GM23338 (cell line): ENCODE measurements at regions not wholly inside any gene's neighbourhood (a gene's known extent, or its start where the extent isn't known, plus 50 kb on each side); places are given as distances from the start of the nearest gene placed in this dataset.

Source experiments
- ATAC-seq: fragments of 200-7000 bp; cut with Tn5 transposase; 3 replicates; pipeline ENCODE4 v1.9.1; 2020
- DNase-seq: peaks from one replicate; pipeline ENCODE4 v3.0.0-alpha.2; 2015; ENCODE audit warnings: low spot score
- H2AFZ ChIP-seq: fragments of 200-600 bp; sonication (generic); 2 replicates; pipeline ENCODE4 v1.8.0; 2016; ENCODE audit warnings: antibody characterized with exemption, mild to moderate bottlenecking, moderate library complexity
- H3F3A ChIP-seq: fragments of 200-600 bp; sonication (generic); replicated peaks from 2 replicates; pipeline ENCODE4 v1.8.0; 2017; ENCODE audit warnings: antibody characterized with exemption, mixed run types, low read depth
- H3K27ac ChIP-seq: fragments of 200-600 bp; sonication (generic); 2 replicates; pipeline ENCODE4 v1.6.1; 2016; ENCODE audit warnings: low read depth
- H3K27me3 ChIP-seq: fragments of 200-600 bp; sonication (generic); 2 replicates; pipeline ENCODE4 v1.8.0; 2016; ENCODE audit warnings: mild to moderate bottlenecking, mixed run types, moderate library complexity; ENCODE audit not compliant: insufficient read depth
- H3K36me3 ChIP-seq: fragments of 200-600 bp; sonication (generic); 2 replicates; pipeline ENCODE4 v1.8.0; 2016; ENCODE audit warnings: mild to moderate bottlenecking; ENCODE audit not compliant: insufficient read depth
- H3K4me1 ChIP-seq: fragments of 200-600 bp; sonication (generic); 2 replicates; pipeline ENCODE4 v1.8.0; 2016; ENCODE audit warnings: mild to moderate bottlenecking, moderate library complexity; ENCODE audit not compliant: insufficient read depth
- H3K4me2 ChIP-seq: fragments of 200-600 bp; sonication (generic); 2 replicates; pipeline ENCODE4 v1.7.1; 2017; ENCODE audit warnings: mixed run types
- H3K4me3 ChIP-seq: fragments of 200-600 bp; sonication (generic); 2 replicates; pipeline ENCODE4 v1.6.1; 2016; ENCODE audit warnings: mixed run types
- H3K79me2 ChIP-seq: fragments of 200-600 bp; sonication (generic); replicated peaks from 2 replicates; pipeline ENCODE4 v1.8.0; 2017; ENCODE audit warnings: mild to moderate bottlenecking; ENCODE audit not compliant: insufficient read depth
- H3K9me2 ChIP-seq: fragments of 200-600 bp; sonication (generic); 2 replicates; pipeline ENCODE4 v1.8.0; 2017; ENCODE audit not compliant: insufficient read depth
- H4K20me1 ChIP-seq: fragments of 200-600 bp; sonication (generic); replicated peaks from 2 replicates; pipeline ENCODE4 v1.8.0; 2017; ENCODE audit warnings: mild to moderate bottlenecking; ENCODE audit not compliant: insufficient read depth
- H3K27ac Mint-ChIP-seq: 2 replicates; pipeline ENCODE4 v1.8.0; 2020; ENCODE audit warnings: inconsistent platforms, mild to moderate bottlenecking, moderate library complexity, mixed read lengths
- H3K27me3 Mint-ChIP-seq: 3 replicates; pipeline ENCODE4 v1.8.0; 2022; ENCODE audit warnings: low read depth, mild to moderate bottlenecking, moderate library complexity, mixed read lengths, inconsistent platforms; ENCODE audit not compliant: insufficient read depth, poor library complexity
- H3K36me3 Mint-ChIP-seq: 3 replicates; pipeline ENCODE4 v1.8.0; 2021; ENCODE audit warnings: low read depth, mild to moderate bottlenecking, inconsistent platforms, moderate library complexity, mixed read lengths
- H3K4me1 Mint-ChIP-seq: 3 replicates; pipeline ENCODE4 v1.8.0; 2020; ENCODE audit warnings: mild to moderate bottlenecking, inconsistent platforms, mixed read lengths
- H3K4me3 Mint-ChIP-seq: 3 replicates; pipeline ENCODE4 v1.8.0; 2021; ENCODE audit warnings: moderate library complexity, mild to moderate bottlenecking, inconsistent platforms, mixed read lengths
- H3K9me3 Mint-ChIP-seq: 3 replicates; pipeline ENCODE4 v1.8.0; 2020; ENCODE audit warnings: moderate library complexity, mild to moderate bottlenecking, inconsistent platforms, mixed read lengths
- CREB1 ChIP-seq: fragments of 250-450 bp; sonication (Bioruptor Pico); IDR thresholded peaks from 2 replicates; pipeline ENCODE4 v1.5.0; 2020; ENCODE audit warnings: low read depth, mild to moderate bottlenecking, moderate library complexity
- ETS1 ChIP-seq: IDR thresholded peaks from 2 replicates; pipeline ENCODE4 v1.6.1; 2016; ENCODE audit warnings: antibody characterized with exemption
- EZH2 ChIP-seq: fragments of 200-600 bp; sonication (generic); IDR thresholded peaks from one replicate; pipeline ENCODE4 v1.8.0; 2017; ENCODE audit warnings: antibody characterized with exemption, mild to moderate bottlenecking, low read depth; ENCODE audit not compliant: unreplicated experiment
- EZH2phosphoT487 ChIP-seq: fragments of 200-600 bp; sonication (generic); IDR thresholded peaks from one replicate; pipeline ENCODE4 v1.8.1; 2018; ENCODE audit warnings: antibody characterized with exemption; ENCODE audit not compliant: unreplicated experiment
- JUNB ChIP-seq: IDR thresholded peaks from one replicate; pipeline ENCODE4 v1.6.1; 2016; ENCODE audit warnings: antibody characterized with exemption; ENCODE audit not compliant: unreplicated experiment
- NANOG ChIP-seq: IDR thresholded peaks from 2 replicates; pipeline ENCODE4 v1.6.1; 2016; ENCODE audit warnings: antibody characterized with exemption, borderline replicate concordance
- POLR2AphosphoS5 ChIP-seq: IDR thresholded peaks from 2 replicates; pipeline ENCODE4 v1.6.1; 2016; ENCODE audit warnings: antibody characterized with exemption, low read depth
- STAT1 ChIP-seq: IDR thresholded peaks from one replicate; pipeline ENCODE4 v1.6.1; 2016; ENCODE audit warnings: antibody characterized with exemption; ENCODE audit not compliant: unreplicated experiment
- ZNF114 ChIP-seq: fragments of 250-450 bp; sonication (Bioruptor Pico); IDR thresholded peaks from 2 replicates; pipeline ENCODE4 v1.5.0; 2020; ENCODE audit warnings: mild to moderate bottlenecking, moderate library complexity
- ZNF331 ChIP-seq: fragments of 250-450 bp; sonication (Bioruptor Pico); IDR thresholded peaks from 2 replicates; pipeline ENCODE4 v1.5.0; 2020; ENCODE audit warnings: low read depth, mild to moderate bottlenecking, moderate library complexity
- TF ChIP-seq, protein P1 (sequence below), 2 experiments: fragments of 200-600 bp in 1 of 2; sonication (generic) in 1 of 2; conservative IDR thresholded peaks; 2 replicates each; pipeline versions ENCODE4 v1.5.1 to v1.6.1; 2016 to 2017; ENCODE audit warnings: antibody characterized with exemption in 2 of 2, low read depth in 2 of 2, mild to moderate bottlenecking in 2 of 2, moderate library complexity in 1 of 2
- TF ChIP-seq, protein P2 (sequence below): fragments of 250-450 bp; sonication (Bioruptor Pico); IDR thresholded peaks from 2 replicates; pipeline ENCODE4 v1.5.0; 2020; ENCODE audit warnings: mild to moderate bottlenecking, moderate library complexity

- DNase-seq (no peak), ATAC-seq (no peak)
- Histone ChIP-seq H3K9me2 (no peaks in the 10 kb centered on the region), H3K4me2 (no peak overlapping the region), H3K36me3 (no peaks in the 10 kb centered on the region), H2AFZ (no peak overlapping the region), H3F3A (no peaks in the 10 kb centered on the region), H3K79me2 (no peaks in the 10 kb centered on the region), H3K27ac (no peak overlapping the region), H4K20me1 (no peaks in the 10 kb centered on the region), H3K27me3 (no peaks in the 10 kb centered on the region), H3K4me3 (no peak overlapping the region), H3K4me1 (no peaks in the 10 kb centered on the region)
- H3K27ac Mint-ChIP-seq = no peak overlapping the region
- H3K36me3 Mint-ChIP-seq = no peaks in the 10 kb centered on the region
- TF ChIP-seq EZH2 (no peak), JUNB (no peak)
- H3K4me3 Mint-ChIP-seq = no peak overlapping the region
- H3K9me3 Mint-ChIP-seq = no peaks in the 10 kb centered on the region
- peaks cover 4% of the 10 kb centered on the region for H3K27me3 Mint-ChIP-seq
- no peaks in the 10 kb centered on the region for H3K4me1 Mint-ChIP-seq
Measured at GRCh38 chr6:11471261-11471660, 66.3 kb upstream of the TMEM170B start.

DNA sequence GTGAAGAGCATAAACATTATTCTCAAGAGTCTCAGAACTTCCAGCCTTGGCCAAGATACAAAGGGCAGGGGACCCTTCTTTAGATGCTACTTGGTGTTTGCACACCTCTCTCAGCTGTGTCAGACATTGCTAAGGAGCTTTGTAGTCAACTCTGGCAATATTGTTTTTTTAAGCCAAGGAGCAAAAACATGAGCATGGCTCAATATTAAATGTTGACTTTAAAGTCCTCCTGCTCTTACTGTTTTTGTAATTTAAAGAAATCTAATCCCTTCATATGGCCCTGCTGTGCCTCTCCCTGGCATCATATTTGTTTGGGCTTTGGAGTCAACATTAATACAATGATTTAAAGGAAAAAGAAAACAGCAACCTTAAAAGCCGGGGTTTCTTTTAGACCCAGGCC is 67.9 kb upstream of the TMEM170B start:
- Histone ChIP-seq H3K4me3 (no peak overlapping the region), H3K27ac (no peak overlapping the region), H3K27me3 (no peaks in the 10 kb centered on the region), H3K79me2 (no peaks in the 10 kb centered on the region), H3K4me2 (no peak overlapping the region), H2AFZ (no peak overlapping the region), H3F3A (no peaks in the 10 kb centered on the region), H3K9me2 (no peaks in the 10 kb centered on the region), H3K4me1 (no peaks in the 10 kb centered on the region), H3K36me3 (no peaks in the 10 kb centered on the region), H4K20me1 (no peaks in the 10 kb centered on the region)
- no peak overlapping the region for H3K27ac Mint-ChIP-seq
- H3K27me3 Mint-ChIP-seq = peaks cover 4% of the 10 kb centered on the region
- H3K4me3 Mint-ChIP-seq = no peak overlapping the region
- no peaks in the 10 kb centered on the region for H3K36me3 Mint-ChIP-seq
- DNase-seq = no peak
- H3K4me1 Mint-ChIP-seq = no peaks in the 10 kb centered on the region
- H3K9me3 Mint-ChIP-seq = no peaks in the 10 kb centered on the region
- no peak for ATAC-seq
- no peak for TF ChIP-seq CREB1 (CRISPR knock-in tag)
- no peak for TF ChIP-seq JUNB
- TF ChIP-seq ZNF331 (CRISPR knock-in tag) = no peak
- no peak for TF ChIP-seq ETS1
- TF ChIP-seq EZH2phosphoT487 = no peak
- no peak for TF ChIP-seq NANOG
- TF ChIP-seq ZNF114 (CRISPR knock-in tag) = no peak
- no peak for TF ChIP-seq STAT1
- no peak for TF ChIP-seq EZH2
- TF ChIP-seq POLR2AphosphoS5 = no peak
- TF ChIP-seq, protein P1, sequence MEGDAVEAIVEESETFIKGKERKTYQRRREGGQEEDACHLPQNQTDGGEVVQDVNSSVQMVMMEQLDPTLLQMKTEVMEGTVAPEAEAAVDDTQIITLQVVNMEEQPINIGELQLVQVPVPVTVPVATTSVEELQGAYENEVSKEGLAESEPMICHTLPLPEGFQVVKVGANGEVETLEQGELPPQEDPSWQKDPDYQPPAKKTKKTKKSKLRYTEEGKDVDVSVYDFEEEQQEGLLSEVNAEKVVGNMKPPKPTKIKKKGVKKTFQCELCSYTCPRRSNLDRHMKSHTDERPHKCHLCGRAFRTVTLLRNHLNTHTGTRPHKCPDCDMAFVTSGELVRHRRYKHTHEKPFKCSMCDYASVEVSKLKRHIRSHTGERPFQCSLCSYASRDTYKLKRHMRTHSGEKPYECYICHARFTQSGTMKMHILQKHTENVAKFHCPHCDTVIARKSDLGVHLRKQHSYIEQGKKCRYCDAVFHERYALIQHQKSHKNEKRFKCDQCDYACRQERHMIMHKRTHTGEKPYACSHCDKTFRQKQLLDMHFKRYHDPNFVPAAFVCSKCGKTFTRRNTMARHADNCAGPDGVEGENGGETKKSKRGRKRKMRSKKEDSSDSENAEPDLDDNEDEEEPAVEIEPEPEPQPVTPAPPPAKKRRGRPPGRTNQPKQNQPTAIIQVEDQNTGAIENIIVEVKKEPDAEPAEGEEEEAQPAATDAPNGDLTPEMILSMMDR (conservative IDR thresholded peaks at IDR 0.05; ENCODE audit: low read depth in 2 of 2) = no peak
- TF ChIP-seq, protein P2, sequence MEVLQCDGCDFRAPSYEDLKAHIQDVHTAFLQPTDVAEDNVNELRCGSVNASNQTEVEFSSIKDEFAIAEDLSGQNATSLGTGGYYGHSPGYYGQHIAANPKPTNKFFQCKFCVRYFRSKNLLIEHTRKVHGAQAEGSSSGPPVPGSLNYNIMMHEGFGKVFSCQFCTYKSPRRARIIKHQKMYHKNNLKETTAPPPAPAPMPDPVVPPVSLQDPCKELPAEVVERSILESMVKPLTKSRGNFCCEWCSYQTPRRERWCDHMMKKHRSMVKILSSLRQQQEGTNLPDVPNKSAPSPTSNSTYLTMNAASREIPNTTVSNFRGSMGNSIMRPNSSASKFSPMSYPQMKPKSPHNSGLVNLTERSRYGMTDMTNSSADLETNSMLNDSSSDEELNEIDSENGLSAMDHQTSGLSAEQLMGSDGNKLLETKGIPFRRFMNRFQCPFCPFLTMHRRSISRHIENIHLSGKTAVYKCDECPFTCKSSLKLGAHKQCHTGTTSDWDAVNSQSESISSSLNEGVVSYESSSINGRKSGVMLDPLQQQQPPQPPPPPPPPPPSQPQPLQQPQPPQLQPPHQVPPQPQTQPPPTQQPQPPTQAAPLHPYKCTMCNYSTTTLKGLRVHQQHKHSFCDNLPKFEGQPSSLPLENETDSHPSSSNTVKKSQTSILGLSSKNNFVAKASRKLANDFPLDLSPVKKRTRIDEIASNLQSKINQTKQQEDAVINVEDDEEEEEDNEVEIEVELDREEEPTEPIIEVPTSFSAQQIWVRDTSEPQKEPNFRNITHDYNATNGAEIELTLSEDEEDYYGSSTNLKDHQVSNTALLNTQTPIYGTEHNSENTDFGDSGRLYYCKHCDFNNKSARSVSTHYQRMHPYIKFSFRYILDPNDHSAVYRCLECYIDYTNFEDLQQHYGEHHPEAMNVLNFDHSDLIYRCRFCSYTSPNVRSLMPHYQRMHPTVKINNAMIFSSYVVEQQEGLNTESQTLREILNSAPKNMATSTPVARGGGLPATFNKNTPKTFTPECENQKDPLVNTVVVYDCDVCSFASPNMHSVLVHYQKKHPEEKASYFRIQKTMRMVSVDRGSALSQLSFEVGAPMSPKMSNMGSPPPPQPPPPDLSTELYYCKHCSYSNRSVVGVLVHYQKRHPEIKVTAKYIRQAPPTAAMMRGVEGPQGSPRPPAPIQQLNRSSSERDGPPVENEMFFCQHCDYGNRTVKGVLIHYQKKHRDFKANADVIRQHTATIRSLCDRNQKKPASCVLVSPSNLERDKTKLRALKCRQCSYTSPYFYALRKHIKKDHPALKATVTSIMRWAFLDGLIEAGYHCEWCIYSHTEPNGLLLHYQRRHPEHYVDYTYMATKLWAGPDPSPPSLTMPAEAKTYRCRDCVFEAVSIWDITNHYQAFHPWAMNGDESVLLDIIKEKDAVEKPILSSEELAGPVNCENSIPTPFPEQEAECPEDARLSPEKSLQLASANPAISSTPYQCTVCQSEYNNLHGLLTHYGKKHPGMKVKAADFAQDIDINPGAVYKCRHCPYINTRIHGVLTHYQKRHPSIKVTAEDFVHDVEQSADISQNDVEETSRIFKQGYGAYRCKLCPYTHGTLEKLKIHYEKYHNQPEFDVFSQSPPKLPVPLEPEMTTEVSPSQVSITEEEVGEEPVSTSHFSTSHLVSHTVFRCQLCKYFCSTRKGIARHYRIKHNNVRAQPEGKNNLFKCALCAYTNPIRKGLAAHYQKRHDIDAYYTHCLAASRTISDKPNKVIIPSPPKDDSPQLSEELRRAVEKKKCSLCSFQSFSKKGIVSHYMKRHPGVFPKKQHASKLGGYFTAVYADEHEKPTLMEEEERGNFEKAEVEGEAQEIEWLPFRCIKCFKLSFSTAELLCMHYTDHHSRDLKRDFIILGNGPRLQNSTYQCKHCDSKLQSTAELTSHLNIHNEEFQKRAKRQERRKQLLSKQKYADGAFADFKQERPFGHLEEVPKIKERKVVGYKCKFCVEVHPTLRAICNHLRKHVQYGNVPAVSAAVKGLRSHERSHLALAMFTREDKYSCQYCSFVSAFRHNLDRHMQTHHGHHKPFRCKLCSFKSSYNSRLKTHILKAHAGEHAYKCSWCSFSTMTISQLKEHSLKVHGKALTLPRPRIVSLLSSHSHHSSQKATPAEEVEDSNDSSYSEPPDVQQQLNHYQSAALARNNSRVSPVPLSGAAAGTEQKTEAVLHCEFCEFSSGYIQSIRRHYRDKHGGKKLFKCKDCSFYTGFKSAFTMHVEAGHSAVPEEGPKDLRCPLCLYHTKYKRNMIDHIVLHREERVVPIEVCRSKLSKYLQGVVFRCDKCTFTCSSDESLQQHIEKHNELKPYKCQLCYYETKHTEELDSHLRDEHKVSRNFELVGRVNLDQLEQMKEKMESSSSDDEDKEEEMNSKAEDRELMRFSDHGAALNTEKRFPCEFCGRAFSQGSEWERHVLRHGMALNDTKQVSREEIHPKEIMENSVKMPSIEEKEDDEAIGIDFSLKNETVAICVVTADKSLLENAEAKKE = no peak
